Lower leg skin (tissue), 3 donors: ENCODE measurements at regions not wholly inside any gene's neighbourhood (a gene's known extent, or its start where the extent isn't known, plus 50 kb on each side); places are given as distances from the start of the nearest gene placed in this dataset.

Experiments
- POLR2A ChIP-seq, 2 donors: fragments of 450-650 bp; IDR thresholded peaks; one replicate each; pipeline ENCODE4 v1.6.1; 2016 to 2017; ENCODE audit warnings: antibody characterized with exemption in 2 of 2, mild to moderate bottlenecking in 1 of 2, moderate library complexity in 1 of 2
- TF ChIP-seq, protein P1 (sequence below), 3 donors: fragments of 450-650 bp; IDR thresholded peaks; one replicate each; pipeline ENCODE4 v1.5.1; 2016; ENCODE audit warnings: antibody characterized with exemption in 3 of 3, mild to moderate bottlenecking in 3 of 3, moderate library complexity in 2 of 3

DNA sequence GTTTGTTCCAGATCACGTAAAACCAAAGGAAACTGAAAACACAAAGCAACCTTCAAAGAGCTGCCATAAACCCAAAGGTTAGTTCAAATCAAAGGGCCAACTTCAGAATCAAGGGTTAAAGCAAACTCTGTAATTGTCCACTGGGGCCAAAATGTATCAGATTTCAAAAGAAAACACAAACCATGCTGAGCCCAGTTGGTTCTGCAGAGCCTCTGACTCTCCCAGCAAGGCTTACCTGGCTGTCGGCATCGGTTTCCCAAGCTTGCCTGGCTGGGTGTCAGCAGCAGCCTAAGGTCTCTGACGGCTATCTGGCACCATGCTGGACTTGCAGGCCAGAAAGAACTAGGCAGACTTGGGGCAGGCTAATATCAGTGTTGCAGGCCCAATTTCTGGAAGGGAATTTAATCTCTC lies 125.3 kb downstream of the DAD1 start:
- TF ChIP-seq, protein P1, sequence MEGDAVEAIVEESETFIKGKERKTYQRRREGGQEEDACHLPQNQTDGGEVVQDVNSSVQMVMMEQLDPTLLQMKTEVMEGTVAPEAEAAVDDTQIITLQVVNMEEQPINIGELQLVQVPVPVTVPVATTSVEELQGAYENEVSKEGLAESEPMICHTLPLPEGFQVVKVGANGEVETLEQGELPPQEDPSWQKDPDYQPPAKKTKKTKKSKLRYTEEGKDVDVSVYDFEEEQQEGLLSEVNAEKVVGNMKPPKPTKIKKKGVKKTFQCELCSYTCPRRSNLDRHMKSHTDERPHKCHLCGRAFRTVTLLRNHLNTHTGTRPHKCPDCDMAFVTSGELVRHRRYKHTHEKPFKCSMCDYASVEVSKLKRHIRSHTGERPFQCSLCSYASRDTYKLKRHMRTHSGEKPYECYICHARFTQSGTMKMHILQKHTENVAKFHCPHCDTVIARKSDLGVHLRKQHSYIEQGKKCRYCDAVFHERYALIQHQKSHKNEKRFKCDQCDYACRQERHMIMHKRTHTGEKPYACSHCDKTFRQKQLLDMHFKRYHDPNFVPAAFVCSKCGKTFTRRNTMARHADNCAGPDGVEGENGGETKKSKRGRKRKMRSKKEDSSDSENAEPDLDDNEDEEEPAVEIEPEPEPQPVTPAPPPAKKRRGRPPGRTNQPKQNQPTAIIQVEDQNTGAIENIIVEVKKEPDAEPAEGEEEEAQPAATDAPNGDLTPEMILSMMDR (IDR thresholded peaks at IDR 0.05), result no peak
- TF ChIP-seq POLR2A (IDR thresholded peaks at IDR 0.05), result no peak
